Fibroblast of skin of left biceps (primary cell): ENCODE measurements at regions not wholly inside any gene's neighbourhood (a gene's known extent, or its start where the extent isn't known, plus 50 kb on each side); places are given as distances from the start of the nearest gene placed in this dataset.
A peak's percentile ranks its signal among the peaks of the same experiment; 100 is the strongest.
"Not testable (repeated sequence)": the region's sequence is repeated elsewhere in the genome, so short reads cannot be mapped to it uniquely, and the experiment has no call there.

Experiments
- DNase-seq, 2 experiments: peaks; one replicate each; pipeline ENCODE4 v3.0.0-alpha.2; 2013; ENCODE audit warnings: low read depth in 2 of 2

DNA sequence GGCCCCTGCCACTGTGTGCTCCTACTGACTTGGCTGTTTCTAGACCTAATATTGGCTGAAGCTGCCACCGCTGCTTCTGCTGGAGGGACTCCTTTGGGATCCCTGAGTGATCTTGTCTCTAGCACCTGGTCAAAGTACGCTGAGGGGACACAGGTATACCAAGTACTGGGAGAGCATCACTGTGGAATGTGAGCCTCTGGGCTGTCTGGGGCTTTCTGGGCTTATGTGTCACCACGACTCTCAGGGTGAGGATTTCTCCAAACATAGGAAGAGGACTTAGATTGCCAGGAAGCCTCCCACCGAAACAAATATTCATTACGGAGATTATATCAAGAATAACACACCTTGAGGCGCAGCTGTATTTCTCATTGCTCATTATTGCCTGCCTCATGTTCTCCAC lies 435.8 kb downstream of the HS3ST3B1 start:
- DNase-seq = no peak

DNA sequence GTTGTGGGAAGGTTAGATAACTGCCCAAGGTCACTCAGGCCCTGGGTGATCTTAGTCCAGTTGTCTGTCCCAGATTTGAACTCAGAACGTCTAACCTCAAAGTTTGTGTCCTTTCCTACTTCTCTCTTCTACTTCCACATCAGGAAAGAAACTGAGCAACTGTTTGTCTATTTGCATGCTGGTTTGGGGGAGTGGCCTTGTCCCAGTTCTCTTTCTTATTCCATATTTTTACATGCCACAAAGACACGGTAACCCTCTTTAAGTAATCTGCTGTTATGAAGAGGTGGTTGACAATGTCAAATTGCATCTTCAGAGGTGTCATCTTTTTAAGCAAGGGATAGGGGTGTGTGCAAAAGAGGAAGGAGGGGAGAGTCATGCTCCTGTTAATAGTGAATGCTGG lies 432.5 kb downstream of the HS3ST3B1 start:
- no peak for DNase-seq

DNA sequence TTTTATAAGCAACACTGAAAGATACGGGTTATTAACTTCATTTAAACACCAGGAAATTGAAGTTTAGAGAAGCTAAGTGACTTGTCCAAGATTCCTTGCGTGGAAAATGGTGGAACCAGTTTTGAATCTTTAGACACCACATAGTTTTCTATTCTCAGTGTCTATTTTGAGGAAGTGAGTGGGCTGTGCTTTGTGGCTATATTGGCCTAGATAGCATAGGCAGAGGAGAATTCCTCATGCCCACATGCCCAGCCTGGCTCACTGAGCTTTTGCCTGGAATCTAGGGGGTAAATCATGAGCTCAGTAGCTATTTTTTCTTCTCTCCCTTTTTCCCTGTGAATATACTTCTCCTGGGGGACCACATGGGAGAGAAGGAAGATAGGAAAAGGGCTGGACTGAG lies 431.3 kb downstream of the HS3ST3B1 start:
- DNase-seq = no peak

DNA sequence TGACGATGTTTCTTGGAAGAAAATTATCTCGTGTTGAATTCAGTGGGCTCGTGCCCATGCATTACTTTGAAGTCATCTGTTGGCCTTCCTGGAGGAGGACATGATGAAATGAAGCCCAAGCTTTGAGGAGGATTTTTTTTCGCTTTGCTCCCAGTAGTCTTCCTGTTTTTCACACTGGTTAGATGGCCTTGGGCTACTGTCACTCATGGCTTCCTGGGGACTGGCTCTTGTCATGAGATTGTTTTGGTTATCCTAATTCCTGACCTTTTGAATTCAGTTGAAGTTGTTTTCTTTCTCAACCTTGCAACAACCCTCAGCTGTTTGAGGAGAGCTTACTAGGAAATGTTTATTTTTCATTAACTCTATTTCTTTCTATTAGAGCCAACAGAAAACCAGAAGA lies 430.7 kb downstream of the HS3ST3B1 start:
- no peak for DNase-seq

DNA sequence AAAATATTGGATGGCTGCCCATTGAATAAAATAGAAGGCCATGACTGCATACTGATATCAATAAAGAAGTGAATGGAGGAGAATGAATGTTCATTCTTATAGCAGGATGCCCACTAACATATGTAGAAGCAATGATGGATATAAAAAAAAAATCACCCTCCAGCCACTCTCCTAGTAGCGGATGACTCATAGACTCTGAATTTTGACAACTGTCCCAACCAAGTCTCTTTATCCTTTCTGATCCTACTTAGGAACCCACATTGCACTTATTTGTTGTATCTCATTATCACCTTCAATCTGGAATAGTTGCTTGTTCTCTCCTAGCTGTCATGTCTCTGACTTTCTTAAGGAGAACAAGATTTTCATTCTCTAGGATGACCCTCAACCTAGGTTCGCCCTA lies 429.9 kb downstream of the HS3ST3B1 start:
- DNase-seq = no peak

DNA sequence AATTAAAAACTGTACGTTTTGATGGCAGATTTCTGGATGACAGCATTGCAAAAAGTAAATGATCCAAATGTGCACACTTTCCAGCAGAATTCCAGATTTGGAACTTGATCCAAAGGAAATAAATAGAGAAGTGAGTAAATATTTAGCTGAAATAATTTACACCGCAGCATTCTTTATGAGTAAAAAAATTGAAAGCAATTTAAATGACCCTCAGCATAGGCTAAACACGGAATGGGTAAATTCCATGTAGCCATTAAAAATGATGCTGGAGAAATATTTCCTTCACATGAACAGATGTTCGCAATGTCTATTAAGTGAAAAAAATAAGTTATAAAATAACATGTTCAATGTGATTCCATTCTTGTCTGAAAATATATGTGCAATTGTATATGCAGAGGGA lies 424.8 kb downstream of the HS3ST3B1 start:
- DNase-seq = no peak

DNA sequence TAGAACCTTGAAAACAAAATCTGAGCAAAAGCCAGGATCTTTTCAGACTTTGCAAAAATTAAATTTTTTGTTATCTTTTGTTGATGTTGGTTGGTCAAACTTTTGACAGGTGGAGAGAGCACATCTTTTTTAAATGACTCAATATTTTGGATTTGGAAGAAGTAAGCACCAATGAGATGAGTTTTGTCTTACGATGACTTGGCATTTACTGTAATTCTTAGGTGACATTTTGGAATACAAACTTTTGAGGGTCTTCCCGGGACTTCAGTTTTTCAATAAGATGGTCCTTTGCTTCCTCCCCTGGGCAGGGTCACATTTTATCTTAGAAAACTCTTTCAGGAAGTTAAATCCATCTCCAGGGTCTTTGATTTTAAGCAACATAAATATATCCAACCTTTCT lies 423.9 kb downstream of the HS3ST3B1 start:
- no peak for DNase-seq

DNA sequence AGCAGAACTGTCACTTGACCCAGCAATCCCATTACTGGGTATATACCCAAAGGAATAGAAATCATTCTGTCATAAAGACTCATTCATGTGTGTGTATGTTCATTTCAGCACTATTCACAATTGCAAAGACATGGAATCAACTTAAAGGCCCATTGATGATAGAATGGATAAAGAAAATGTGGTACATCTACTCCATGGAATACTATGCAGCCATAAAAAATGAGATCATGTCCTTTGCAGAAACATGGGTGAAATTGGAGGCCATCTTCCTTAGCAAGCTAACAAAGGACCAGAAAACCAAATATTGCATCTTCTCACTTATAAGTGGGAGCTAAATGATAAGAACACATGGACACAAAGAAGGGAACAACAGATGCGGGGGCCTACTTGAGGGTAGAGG lies 422.5 kb downstream of the HS3ST3B1 start:
- not testable (repeated sequence) for DNase-seq

DNA sequence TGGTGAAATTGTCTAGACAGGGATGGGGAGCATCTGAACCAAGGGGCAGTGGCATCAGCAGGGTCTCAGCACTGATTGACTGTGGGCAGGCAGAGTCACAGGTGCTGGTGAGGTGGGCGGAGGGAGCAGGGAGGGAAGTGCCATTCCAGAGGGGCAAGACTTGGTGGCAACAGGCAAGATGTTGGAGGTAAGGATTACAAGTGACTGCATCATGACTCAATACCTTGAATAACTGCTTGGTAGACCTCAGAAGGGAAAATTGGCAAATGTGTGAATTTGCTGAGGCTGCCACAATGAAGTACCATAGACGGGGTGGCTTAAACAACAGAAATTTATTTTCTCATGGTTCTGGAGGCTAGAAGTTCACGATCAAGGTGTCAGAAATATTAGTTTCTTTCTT lies 419.1 kb downstream of the HS3ST3B1 start:
- no peak for DNase-seq

DNA sequence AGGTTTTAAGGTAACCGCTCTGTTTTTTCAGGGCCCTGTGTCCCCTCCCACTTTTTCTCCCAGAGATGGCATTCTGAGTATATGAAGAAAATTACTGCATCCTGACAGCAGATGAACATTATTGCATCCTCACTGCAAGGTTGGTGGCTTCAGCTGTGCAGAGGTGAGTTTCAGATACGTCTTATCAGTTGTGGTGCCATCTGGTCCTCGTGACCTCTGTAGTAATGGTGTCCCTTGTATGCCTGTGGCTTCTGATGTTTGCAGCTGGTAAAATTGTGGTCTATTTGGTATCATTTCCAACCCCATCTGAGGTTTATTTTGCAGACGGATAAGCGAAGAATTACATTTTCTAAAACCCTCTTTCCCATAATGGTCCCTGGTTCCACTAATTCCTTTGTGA lies 417.0 kb downstream of the HS3ST3B1 start:
- no peak for DNase-seq

DNA sequence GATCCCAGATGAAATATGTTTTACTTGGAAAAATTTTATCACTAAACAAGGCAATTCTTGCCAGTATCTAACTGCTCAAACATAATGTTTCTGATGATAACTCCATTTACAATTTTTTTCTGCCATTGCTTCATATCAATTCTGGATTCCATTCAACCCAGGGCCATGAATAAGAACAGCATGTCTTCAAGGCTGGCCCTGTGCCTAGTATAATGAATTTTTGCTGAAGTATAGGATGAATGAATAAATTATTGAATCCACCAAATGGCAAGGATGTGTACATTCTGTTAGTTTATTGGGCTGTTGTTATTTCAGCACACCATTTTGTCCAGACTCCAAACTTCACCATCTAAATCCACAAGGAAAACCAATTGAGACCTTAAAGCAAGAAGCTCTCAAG lies 414.7 kb downstream of the HS3ST3B1 start:
- peak; percentile 15 to 23 for DNase-seq

DNA sequence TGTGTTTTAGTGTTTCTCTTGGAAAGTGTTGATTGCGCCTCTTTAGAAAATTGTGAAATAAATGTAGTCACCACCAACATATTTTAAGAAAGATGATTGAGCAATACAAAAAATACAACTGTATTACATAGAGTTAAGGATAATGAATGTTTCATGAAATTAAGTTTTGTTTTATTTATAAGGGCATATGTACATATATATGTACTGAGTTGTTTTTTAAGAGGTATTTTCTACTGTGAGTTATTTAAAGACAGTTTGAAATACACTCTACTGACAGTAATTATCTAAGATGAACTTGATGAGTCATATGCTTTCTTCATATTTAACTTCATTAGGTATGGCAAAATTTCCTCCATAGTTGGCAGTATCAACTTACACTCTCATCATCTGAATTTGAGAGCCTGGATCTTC lies 411.7 kb downstream of the HS3ST3B1 start:
- DNase-seq = peak; percentile 17 to 23

DNA sequence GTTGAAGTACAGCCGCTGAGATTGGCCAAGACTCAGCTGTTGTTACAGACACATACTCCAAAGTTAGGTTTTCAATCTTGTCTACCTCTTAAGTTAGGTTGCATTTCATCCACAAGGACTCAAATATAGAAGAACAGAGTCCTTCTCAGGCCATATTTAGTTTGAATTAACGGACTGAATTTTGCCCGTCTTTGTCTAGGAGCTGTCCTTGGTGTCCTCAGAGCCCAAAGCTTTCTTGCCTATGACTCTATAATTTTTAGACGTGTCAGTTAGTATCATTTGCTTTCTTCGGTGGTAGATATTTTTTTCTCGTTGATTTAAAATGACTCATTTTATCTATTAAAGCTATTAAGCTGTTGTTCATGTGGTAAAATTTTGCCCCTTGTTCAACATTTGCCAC lies 403.2 kb downstream of the HS3ST3B1 start:
- no peak for DNase-seq

DNA sequence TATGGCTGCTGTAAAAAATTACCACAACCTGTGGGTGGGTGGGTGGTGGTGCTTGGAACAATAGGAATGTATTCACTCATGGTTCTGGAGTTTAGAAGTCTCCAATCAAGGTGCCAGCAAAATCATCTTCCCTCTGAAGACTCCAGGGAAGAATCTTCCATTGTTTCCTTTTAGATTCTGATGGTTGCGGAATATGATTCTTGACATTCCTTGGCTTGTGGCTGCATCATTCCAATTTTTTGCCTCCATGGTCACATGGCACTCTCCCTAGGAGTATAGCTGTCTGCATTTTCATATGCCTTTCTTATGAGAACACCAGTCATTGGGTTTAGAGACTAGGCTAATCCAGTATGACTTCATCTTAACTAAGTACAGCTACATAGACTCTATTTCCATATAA lies 401.0 kb downstream of the HS3ST3B1 start:
- DNase-seq = no peak

DNA sequence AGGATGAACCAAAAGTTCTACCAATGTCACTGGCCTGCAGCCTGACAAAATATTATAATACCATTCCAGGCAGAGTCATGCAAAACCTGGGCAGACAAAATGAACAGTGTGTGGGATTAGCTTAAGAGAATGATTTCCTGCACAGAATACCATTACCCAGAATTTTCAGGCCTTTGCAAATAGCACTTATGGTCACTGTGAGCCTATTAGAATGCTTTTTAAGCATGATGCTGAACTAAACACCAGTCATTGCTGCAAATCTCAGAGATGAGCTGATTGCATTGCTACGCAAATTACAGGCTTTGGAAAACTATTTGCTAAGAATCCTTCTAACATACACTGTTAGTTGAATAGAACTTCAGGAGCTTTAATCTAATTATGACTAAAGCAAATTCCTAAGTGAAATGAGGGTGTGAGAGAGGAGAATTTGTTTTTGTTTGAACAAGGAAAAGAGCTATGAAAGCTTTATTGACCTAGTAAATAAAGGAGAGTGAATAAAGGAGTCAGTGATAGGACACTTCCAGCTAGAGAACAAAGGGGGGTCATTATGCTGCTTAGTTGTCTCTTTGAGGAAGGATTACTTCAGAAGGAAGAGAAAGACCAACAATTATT lies 398.8 kb downstream of the HS3ST3B1 start:
- DNase-seq = no peak

DNA sequence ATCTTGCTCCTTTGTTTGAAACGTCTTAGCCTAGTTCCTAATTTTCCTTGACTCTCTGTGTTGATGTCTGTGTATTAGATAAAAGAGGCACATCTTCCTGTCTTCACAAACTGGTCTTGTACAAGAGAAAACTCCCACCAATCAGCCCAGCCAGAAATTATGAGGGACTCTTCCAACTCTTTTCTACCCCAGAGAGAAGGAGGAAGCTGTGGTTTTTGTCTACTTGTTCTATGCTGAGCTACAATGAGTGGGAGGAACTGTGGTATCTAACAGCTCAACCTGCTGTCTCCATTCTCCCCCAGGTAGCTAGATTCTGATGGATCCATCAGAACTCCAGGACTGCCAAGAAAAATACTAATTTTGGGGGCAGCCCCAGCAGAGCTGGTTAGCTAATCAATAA lies 392.5 kb downstream of the HS3ST3B1 start:
- DNase-seq = no peak

DNA sequence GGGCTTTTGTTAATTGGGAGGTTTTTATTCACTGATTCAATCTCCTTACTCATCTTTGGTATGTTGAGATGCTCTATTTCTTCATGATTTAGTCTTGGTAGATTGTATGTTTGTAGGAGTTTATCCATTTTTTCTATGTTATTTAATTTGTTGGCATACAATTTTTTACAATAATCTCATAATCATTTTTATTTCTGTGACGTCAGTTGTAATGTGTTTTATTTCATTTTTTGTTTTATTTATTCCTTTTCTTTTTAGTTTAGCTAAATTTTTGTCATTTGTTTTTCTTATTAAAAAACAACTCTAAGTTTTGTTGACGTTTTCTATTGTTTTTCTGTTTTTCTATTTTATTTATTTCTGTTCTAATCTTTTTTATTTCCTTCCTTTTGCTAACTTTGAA lies 389.8 kb downstream of the HS3ST3B1 start:
- DNase-seq = no peak

DNA sequence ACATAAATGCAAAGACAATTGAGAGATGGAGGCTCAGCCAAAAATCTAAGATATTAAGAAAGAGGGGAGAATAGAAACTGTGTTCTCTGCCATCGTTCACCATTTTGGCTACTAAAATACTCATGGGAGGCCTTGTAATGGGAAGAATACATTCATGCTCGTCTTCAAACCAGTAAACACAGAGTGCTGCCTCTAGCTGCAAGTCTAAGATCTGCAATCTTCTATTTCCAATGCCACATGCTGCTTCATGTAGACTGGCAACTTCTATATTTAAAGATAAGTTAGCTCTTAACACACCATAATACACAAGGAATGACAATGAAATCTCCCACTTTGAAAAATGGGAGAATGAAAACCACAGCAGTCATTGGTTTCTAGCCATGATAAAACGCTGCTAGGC lies 387.3 kb downstream of the HS3ST3B1 start:
- no peak for DNase-seq

DNA sequence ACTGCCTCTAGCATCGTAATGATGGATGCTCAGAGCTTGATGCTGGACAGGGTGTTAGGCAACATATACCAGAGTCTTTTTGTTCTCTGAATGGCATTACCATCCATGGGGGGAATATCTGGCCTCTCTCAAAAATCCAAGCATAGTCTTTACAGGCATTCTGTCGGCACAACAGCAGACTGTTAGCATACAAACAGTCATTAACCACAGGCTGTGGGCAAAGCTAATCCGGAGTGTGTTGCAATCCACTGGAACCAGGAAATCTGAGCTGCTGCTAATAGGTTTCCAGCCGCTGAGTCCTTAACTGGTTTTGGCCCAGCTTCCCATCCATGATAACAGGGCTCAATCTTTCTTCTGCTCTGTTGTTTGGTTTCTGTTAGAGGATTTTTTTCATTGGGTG lies 371.9 kb downstream of the HS3ST3B1 start:
- peak; percentile 39 to 41 for DNase-seq

DNA sequence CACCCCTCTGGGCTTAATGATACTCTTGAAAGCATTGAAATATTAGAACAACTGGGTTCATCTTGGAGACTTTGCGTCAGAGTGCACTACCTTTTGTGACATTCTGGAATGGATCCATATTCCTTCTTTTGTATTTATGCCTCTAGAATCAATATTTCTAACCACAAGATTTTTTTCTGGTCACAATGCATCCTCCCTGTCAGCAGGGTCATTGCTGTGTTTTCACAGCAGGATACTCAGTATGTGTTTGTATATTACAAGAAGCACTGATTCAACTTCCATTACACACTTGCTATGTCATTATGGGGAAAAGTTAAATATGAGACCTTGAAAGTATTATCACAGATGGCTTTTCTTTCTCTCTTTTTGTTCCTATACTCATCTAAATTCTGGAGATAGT lies 370.0 kb downstream of the HS3ST3B1 start:
- DNase-seq = no peak

DNA sequence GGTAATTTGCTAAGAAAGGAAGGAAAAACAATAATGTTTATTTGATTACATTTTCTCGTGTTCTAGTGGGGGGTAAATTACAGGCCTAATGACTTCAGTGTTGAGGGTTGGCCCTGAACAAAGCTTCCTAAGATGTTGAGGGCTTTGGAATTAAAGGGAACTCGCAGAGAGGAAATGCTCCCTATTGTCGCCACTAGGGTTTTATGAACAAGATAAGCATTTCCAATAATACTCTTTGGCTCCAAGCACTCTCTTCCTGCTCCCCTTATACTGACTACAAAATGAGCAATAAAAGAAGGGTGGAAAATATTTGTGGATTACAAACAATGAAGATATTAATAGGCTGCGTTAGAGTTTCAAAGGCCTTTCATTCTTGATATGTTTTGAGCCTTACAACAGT lies 363.6 kb downstream of the HS3ST3B1 start:
- DNase-seq = no peak

DNA sequence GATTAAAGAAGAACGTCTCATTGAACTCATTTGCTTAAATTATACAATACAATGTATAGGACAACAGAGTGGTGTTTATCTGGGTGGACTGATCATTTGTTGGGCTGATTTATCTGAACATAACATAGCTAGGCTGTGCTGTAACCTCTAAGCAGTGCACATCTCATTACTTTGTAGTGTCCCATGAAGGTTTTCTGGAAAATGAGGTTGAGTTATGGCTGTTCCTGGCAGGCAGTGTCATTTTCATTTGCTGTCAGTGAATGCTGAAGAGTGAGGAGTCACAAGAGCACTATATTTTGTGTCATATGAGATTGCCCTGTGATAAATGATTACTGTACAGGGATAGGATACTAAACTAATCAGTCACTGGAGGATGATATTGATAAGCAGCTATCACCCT lies 340.2 kb downstream of the HS3ST3B1 start:
- no peak for DNase-seq

DNA sequence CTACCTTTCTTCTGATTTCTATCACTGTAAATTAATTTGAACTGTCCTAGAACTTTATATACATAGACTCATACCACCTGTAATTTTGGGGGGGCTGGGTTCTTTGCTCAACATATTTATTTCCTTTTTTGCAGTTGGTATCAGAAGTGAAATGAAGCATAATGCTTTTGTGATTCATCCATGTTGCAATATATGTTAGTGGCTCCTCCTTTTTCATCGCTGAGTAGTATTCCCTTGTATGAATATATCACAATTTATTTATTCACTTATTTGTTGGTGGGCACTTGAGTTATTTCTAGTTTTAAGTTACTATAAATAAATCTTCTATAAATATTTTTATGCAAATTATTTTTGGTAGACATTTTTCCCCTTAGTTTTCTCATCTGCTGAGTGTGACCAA lies 336.4 kb downstream of the HS3ST3B1 start:
- DNase-seq = no peak

DNA sequence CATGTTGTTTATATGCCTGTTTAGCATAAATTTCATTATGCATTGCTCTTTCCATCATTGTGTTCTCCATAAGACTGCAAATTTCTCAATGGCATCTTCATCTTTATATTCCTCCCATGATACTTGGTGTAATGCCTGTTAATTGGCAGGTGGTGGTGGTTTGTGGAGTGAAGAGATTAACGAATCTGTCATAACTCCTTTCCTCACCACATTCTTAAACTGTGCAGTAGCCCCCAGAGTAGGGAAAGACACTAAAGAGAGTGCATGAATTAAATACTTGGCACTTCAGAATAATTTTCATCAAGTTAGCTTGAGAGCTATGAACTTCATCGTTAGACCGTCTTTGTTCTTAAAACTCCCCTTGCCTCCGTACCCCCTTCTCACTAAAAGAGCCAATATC lies 329.7 kb downstream of the HS3ST3B1 start:
- no peak for DNase-seq

DNA sequence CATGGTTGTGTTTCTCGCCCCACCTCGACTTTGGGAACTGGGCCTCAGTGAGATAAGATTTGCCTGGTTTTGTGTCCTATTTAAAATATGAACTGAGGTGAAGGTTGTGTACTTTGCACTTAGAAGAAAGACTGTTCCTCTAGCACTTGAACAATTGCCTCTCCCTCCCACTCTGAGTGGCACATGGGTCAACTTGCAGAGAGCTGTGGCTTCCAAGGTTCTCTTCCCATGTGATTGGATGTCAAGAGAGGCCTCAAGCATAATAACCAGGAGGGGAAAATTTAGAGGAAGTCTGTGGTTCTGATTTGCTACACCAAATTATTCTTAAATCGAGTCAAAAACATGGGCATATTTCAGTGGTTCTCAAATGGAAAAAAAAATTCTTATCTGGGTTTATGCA lies 329.2 kb downstream of the HS3ST3B1 start:
- no peak for DNase-seq
